HG03095 (cell line): ENCODE measurements at regions not wholly inside any gene's neighbourhood (a gene's known extent, or its start where the extent isn't known, plus 50 kb on each side); places are given as distances from the start of the nearest gene placed in this dataset.
"Not testable (repeated sequence)": the region's sequence is repeated elsewhere in the genome, so short reads cannot be mapped to it uniquely, and the experiment has no call there.

Experiments
- ATAC-seq: cut with Tn5 transposase; IDR thresholded peaks from one replicate; pipeline ENCODE4 v1.9.1; 2021; ENCODE audit warnings: moderate library complexity; ENCODE audit not compliant: unreplicated experiment

DNA sequence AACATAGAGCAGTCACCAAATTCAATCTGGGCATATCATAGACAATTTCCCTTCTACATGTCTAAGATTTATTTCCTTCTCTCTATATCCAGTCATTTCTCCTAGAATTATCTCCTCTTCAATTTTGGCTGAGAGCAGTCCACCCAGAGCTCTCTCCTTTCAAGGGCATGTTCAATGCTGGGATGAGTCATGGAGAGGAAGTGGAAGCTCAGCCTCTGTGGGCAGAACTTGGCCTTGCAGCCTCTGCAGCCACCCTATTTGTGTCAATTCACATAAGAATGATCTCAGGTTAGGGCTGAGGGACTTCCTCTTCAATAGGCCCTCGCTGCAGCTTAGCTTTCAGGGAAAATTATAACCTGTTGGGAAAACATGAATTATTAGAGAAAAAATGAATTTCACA, 560.8 kb downstream of the POM121L12 start:
- ATAC-seq = no peak

DNA sequence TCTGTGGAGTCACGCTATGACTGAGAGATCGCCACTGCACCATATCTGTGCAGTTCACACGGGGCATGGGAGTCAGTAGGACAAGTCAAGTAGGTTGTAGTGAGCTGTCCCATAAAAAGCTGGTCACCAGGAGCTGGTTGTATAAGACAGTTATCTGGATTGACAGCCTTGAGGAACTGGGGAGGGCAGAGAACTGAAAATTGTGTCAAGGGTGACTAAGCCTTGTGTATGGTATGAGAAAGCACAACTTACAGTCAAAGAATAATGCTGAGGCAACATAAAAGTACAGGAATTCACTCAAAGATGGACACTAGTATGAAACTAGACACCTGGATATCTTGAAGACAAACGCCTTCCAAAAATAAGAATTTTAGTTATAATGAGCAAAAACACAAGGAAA, 564.9 kb downstream of the POM121L12 start:
- no peak for ATAC-seq

DNA sequence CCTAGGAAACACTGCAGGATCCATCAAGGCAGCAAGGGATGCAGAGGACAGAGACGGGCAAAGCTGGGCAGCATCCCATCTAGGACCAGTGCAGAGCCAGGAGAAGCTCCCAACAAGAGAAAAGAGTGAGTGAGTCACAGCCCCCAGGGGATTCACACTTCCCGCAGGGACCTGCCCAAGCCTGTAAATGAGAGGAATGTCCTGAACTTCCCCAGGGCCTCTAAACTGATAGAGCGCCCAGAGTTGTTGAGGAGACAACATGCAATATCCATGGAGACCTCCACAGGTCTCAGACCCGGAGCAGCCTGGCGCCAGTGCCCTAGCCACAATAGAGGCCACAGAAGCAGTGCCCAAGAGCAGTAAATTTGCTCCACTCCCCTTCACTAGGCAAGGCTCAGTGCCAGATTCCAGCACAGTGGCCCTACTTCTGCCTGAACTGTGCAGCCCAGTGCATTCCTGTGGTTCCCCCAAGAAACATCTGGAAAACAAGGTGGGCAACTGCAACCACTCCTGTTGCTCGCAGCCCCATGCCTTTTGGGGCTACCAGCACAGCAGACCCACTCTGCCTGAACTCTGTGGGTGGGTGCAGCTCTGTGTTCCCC, 567.5 kb downstream of the POM121L12 start:
- no peak for ATAC-seq

DNA sequence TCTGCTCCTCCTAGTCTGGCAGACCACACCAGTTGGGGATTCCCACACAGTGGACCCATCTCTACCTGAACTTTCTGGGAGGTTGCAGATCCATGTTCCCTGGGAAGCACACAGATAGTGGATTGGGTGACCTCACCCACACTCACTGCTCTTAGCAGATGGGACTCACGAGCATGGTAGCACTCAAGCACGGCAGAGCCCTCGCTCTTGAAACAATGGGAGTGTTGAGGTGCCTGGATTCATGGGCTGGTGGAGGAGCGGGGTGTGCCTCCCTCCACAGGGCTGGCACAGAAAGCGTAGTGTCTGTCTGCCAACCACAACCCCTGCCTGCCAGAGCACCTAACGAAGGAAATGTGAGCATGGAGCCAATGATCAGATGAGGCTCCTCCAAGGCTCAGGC, 568.0 kb downstream of the POM121L12 start:
- ATAC-seq = no peak

DNA sequence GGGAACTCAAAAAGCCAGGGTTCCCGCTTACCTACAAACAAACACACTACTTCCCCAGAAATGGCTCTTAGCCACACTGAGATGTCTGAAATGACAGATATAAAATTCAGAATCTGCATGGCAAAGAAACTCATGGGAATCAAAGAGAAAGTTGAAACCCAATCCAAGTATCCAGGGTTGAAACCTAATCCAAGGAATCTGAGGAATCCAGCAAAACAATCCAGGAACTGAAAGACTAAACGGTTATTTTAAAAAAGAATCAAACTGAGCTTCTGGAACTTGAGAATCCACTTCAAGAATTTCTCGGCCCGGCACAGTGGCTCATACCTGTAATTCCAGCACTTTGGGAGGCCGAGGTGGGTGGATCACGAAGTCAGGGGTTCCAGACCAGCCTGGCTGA, 568.8 kb downstream of the POM121L12 start:
- ATAC-seq = no peak

DNA sequence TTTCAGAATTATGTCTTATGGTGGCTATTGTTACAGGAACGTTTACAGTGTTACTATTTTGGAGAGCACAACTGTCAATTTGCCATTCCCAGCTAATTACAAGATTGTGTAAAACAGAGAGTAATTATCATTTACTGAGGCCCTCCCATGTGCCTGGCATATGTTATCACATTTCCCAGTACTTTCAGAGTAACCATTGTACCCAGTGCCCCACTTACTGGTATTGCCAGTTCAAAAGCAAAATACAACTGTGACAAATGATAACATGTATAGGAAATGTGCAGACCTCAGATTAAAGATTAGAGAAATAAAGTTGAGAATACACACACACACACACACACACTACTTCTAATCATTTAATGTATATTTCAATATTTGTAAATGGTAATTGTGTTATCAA, 572.5 kb downstream of the POM121L12 start:
- ATAC-seq = no peak

DNA sequence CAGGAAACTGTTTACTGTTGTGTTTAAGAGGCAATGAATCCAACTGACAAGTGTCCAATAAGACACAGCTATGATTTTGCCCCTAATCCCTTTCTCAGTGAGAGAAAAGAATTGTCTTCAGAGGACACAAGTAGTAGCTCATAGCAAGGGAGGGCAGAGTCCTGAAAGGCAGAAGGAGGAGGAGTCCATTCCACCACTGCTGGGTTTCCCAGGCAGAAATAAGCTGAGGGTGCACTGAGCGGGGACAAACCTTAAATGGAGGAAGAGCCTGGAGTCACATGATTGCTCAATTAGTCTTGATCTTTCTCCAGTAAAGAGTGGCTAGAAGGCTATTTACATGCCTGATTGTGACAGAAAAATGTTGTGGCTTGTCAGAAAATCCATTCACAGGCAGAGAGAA, 573.8 kb downstream of the POM121L12 start:
- ATAC-seq = no peak

DNA sequence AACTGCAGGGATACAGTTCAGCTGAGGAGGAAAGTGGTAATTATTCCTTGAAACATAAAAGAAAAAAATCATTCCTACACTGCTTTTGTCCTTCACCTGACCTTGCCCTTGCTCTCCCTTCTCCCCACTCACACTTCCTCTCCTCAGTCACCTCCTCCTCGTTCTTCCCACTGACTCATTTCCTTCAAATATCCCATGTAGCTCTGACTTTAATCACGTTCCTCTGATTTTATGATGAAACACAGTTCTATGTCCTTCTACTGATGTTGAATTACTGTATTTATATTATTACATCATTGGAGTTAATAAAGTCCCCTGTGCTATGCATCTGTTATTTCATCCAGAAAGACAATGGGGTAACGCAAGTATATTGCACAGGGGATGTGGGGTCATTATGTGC, 575.6 kb downstream of the POM121L12 start:
- no peak for ATAC-seq

DNA sequence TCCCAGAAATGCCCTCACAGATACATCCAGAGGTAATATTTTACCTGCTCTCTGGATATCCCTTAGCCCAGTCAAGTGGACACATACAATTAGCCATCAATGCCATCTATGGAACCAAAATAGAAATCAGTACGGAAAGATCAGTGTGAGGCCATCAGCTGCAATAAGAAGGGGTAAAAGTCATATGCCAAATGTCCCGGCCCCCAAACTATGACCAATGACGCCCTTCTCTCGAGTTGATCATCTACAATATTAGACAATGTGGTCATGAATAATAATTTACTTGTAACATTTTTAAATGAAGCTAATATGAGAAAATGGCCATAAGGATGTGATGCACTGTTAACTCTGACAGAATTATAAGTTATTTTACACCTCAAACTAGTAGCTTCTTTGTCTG, 588.9 kb downstream of the POM121L12 start:
- ATAC-seq = no peak

DNA sequence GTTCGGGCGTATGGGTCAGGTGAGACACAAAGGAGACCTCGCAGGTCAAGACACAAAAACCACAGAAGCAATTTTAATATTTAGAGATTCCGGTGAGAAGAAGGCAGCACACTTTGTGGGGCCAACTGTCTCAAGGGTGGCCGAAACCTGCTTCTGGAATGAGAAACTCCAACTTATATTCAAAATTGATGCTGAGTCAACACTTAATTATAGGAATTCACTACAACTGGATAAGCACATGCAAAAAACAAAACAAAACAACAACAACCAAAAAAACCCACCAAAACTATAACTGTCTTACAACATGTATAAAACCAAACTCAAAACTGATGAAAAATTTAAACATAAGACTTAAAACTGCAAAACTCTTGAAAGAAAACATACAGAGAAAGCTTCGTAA, 593.3 kb downstream of the POM121L12 start:
- no peak for ATAC-seq

DNA sequence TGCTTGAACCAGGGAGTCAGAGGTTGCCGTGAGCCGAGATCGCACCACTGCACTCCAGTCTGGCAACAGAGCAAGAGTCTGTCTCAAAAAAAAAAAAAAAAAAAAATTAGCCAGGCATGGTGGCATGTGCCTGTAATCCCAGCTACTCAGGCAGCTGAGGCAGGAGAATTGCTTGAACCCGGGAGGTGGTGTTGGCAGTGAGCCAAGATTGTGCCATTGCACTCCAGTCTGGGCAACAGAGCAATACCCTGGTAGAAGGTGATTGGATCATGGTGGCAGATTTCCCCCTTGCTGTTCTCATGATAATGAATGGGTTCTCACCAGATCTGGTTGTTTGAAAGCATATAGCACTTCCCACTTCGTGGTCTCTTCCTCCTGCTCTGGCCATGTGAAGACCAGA, 599.8 kb downstream of the POM121L12 start:
- ATAC-seq = not testable (repeated sequence)

DNA sequence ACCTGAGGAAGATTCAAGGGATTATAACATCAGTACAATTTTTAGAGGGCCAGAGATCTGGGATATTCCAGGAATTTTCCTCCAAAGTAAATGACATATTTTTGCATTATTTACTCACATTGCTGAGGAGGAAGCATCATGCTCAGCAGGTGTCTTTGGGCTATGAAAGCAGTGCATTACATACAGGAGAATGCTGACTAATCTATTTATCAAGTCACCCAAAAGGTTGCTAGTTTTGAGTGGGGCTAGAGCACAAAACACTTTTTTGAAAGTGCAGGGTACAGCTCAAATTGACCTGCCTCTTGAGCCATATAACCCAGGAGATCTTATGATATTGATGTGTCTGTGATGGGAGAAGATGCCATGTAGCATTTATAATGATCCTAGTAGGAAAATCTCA, 603.1 kb downstream of the POM121L12 start:
- ATAC-seq = no peak

DNA sequence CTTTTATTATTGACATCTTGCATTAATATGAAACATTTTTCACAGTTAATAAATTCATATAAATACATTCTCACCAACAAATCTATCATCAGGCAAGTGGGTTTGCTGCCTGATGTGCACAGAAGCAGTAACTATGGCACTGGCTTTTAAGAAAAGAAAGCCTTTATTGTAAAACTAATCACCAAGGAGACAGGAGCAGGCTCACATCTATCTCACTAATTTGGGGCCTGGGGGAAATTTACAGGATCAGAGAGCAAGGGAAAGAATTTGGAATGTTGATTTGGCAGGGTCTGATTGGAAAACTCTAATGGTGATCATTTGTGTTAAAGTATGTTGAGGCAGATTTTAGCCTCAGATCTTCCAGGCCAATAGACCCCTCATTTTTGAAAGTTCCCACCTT, 605.7 kb downstream of the POM121L12 start:
- no peak for ATAC-seq

DNA sequence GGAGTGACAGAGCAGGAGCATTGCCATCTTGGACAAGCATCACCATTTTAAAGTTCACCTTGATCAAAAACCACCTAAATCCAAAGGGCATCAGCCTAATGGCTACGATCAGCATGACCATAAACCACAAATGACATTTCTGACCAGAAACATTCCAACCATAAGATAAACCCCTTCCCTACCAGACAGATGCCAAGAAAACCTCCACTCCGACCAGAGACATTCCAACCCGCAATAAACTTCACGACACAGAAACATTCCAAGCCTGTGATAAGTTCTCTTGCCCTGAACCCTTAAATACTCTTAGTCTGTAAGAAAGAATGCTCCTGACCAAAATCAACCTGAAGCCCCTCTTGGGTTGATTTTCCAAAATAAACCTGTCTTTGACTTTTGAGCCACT, 606.9 kb downstream of the POM121L12 start:
- no peak for ATAC-seq

DNA sequence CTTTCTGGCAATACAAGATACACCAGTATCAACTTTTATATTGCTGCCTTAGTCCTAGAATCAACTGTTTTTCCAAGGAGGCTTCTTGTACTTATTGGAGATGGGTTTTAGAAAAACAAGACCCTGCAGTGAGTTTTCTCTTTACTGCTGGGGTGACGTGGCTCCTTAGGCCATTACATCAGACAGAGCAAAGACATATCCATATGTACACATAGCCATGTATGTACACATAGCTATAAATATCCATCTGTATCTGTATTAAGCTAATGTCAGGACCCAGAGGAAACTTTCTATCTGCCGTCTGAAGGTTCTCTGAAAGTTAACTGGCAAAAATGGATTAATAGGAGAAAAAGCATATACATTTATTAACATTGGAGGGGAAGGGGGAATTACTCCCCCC, 607.4 kb downstream of the POM121L12 start:
- ATAC-seq = no peak

DNA sequence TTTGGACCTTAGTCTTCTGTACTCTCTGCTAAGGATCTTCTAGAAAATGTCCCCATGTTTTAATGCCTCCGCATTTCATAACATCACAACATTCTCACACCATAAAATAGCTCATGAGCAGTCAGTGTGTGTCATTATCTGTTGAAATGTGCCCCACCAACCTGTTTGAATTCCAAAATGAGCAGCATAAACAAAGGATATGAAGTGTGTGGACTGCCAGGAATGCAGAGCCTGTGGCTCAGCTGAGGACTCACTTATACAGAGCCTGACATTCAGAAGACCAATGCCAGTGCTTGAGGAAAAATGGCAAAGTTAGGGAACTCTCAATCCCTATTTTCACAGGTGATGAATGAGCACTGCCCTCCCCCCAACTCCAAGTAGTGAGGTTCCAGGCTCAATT, 621.4 kb downstream of the POM121L12 start:
- ATAC-seq = no peak

DNA sequence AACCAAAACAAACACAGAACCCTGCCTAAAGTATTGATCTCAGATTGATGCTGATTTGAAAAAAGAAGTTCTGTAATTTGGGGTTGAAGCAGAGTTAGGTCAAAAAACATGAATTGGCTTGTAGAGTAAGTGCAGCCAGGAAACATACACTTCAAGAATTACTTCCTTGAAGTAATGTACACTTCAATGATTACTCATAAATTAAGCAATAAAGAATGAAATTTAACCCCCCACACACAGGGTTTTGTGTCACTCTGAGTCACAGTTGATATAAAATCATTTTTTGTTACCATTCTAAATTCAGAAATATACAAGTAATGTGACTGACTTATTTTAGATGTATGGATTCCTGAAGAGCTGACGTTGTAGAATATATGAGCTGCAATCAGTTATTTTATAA, 622.2 kb downstream of the POM121L12 start:
- ATAC-seq = no peak

DNA sequence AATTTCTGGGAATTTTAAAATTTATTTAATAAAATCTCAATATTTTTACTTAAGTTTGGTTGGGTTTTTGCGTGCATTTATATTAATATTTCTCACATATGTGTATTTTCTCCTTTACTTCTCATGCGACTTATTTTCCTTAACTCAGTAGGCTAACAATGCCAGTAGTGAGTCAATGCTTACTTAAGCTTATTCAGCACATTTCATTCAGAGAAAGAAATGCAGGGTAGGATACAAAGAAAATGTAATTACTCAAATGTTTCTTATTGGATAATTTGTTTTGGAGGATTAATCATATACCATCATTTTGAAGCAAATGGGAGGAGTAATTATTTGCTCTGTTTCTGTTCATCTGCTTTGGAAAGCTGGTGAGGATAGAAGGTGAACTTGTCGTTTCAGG, 623.5 kb downstream of the POM121L12 start:
- no peak for ATAC-seq

DNA sequence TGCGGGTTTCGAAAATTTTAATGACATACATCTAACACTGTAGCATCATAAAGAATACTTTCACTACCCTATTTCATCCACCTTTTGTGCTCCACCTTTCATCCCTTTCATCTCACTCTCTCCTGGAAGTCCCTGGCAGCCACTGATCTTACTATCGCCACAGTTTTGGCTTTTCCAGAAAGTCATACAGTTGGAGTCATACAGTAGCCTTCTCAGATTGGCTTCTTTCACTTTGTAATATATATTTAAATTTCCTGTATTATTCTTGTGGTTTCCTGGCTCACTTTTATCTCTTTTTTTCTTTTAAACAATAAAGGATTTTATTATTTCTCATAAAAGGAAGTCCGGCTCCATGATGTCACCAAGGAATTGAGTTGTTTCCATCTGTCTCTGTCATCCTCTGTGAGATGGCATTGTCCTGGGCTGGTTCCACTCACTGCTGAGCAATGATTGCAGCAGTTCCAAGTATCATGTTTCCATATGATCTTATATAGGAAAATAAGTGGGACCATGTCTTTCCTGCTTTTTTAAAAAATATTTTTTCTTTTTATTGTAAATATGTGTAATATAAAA, 626.3 kb downstream of the POM121L12 start:
- ATAC-seq = no peak

DNA sequence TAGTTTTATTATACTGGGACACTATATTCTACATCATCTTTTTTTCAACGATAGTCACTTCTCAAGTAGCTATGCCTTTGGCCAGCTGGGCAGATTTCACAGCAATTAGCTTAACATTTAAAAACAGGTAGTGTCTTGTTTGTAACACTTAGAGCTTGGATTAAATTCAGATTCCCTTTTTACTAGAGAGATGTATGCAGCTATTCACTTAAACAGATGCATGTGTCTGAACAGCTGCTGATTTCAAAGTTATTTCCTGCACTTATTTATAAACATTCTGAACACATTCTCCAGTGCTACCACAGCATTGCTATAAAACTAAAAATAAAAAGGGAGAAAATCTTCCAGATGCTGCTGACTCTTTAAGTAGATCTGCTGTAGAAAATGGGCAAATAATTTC, 637.2 kb downstream of the POM121L12 start:
- ATAC-seq = no peak

DNA sequence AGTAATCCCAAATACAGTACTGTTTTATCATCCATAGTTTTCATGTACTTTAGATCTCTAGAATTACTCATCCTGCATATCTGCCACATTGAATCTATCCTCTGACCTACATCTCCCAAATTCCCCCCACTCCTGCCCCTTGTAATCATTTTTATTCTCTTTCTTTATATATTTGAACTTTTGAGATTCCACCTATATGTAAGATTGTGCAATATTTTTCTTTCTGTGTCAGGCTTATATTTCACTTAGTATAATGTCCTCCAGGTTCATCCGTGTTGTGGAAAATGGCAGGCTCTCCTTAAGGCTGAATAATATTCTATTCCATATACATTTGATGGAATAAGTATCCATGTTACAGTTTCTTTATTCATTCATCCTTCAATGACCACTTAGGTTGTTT, 640.4 kb downstream of the POM121L12 start:
- ATAC-seq = no peak

DNA sequence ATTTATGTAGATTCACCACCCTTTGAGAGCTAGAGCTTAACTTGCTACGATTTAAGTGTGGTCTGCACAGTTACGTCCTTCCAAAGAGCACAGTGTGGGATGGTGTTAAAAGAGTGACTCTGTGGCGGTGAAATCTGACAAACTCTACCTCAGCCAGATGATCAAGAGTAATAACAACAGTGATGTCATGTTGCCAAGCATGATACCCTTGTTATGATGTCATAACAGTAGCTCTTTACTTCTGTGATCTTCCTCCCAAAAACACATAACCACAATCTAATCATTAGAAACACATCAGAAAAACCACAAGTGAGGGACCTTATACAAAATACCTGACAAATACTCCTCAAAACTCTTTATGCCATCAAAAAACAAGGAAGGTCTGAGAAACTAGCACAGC, 649.3 kb downstream of the POM121L12 start:
- no peak for ATAC-seq

DNA sequence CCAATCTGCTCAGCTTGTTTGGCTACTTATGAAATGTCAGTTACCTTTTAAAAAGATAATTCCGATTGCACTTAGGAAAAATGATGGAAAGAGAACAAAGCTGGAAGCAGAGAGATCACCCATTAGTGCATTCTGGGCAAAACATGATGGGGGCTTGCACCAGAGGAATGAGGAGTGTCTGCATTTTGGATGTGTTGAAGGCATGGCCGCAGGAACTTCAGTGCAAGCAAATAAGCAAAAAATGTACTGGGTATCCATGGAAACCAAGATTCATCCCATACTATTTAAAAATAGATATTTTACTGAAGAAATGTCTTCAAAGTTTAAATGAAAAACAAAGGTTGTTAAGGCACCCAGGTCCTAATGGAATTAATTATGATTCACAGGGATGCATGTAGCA, 655.0 kb downstream of the POM121L12 start:
- ATAC-seq = no peak
